Neural progenitor cell (in vitro differentiated cells): ENCODE measurements at regions not wholly inside any gene's neighbourhood (a gene's known extent, or its start where the extent isn't known, plus 50 kb on each side); places are given as distances from the start of the nearest gene placed in this dataset.

Experiments used
- CTCF ChIP-seq: fragments of 200-600 bp; sonication (generic); IDR thresholded peaks from 2 replicates; pipeline ENCODE4 v1.5.1; 2017; ENCODE audit warnings: antibody characterized with exemption, mild to moderate bottlenecking
- EZH2phosphoT487 ChIP-seq: fragments of 200-600 bp; sonication (generic); IDR thresholded peaks from 2 replicates; pipeline ENCODE4 v1.6.1; 2017; ENCODE audit warnings: antibody characterized with exemption

DNA sequence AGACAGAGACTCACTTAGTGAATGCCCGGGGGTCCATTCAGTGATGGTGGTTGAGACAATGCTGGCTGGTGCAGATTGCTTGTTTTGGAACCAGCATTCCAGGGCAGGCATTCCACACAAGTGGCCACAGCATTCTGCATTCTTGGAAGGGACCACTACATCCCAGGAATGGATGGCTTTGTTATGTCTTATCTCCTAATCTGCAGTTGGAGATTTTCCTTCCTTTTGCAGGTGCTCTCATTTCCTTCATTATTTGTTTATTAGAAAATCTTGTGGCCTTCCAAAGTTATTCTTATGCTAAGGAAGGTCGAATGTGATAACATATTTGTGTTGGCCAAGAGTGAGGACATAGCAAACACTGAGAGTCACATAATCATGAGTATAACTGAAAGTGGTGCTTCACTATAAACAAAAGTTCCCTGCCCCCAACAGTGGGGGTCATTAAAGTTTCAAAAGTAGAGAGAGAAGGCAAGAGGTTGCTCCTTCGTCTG is 66.0 kb downstream of the BMP4 start:
- no peak for TF ChIP-seq CTCF
- TF ChIP-seq EZH2phosphoT487: no peak
